OCI-LY7 (cell line): ENCODE measurements at regions not wholly inside any gene's neighbourhood (a gene's known extent, or its start where the extent isn't known, plus 50 kb on each side); places are given as distances from the start of the nearest gene placed in this dataset.

ENCODE experiments used
- EZH2phosphoT487 ChIP-seq: fragments of 200-600 bp; sonication (generic); IDR thresholded peaks from 2 replicates; pipeline ENCODE4 v1.6.1; 2018; ENCODE audit warnings: low read depth, borderline replicate concordance, mild to moderate bottlenecking, mixed run types, antibody characterized with exemption, low read length, moderate library complexity, mixed read lengths
- TF ChIP-seq, protein P1 (sequence below): fragments of 200-600 bp; sonication (generic); conservative IDR thresholded peaks from 2 replicates; pipeline ENCODE4 v1.5.1; 2014; ENCODE audit warnings: mild to moderate bottlenecking, antibody characterized with exemption, low read length, moderate library complexity, mixed read lengths

DNA sequence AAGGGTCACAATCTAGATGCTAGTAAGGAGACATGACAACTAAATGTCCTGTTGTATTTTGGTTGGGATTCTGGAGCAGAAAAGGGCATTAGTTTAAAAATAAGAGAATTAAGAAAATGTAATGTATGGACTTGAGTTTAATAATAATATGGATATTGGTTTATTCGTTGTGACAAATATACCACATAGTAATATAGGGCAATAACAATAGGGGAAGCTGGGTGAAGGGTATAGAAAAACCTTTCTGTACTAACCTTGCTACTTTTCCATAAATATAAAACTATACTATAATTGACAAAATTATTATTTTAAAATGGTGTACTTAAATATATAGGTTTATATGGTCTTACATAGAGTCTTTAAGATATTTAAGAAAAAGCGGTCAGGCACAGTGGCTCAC lies 558.9 kb downstream of the PTPRC start:
- TF ChIP-seq EZH2phosphoT487: no peak
- TF ChIP-seq, protein P1, sequence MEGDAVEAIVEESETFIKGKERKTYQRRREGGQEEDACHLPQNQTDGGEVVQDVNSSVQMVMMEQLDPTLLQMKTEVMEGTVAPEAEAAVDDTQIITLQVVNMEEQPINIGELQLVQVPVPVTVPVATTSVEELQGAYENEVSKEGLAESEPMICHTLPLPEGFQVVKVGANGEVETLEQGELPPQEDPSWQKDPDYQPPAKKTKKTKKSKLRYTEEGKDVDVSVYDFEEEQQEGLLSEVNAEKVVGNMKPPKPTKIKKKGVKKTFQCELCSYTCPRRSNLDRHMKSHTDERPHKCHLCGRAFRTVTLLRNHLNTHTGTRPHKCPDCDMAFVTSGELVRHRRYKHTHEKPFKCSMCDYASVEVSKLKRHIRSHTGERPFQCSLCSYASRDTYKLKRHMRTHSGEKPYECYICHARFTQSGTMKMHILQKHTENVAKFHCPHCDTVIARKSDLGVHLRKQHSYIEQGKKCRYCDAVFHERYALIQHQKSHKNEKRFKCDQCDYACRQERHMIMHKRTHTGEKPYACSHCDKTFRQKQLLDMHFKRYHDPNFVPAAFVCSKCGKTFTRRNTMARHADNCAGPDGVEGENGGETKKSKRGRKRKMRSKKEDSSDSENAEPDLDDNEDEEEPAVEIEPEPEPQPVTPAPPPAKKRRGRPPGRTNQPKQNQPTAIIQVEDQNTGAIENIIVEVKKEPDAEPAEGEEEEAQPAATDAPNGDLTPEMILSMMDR: no peak
